ENCODE measurements at regions not wholly inside any gene's neighbourhood (a gene's known extent, or its start where the extent isn't known, plus 50 kb on each side); places are given as distances from the start of the nearest gene placed in this dataset.

DNA sequence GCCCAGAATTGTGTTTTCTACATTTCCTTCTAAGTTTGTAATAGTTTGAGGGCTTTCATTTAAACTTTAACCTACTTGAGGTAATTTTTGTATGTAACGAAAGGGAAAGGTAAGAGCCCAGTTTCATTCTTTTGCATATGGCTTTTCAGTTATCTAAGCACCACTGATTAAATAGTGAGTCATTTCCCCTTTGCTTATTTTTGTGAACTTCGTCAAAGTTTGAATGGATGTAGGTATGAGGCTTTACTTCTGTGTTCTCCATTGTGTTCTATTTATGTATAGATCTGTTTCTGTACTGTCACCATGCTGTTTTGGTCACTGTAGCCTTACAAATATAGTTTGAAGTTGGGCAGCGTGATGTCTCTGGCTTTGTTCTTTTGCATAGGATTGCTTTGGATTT is 944.8 kb upstream of the CNTNAP5 start:
- TF ChIP-seq EZH2 (IDR thresholded peaks at IDR 0.05; ENCODE audit: insufficient read depth, poor library complexity, severe bottlenecking) (no peak), EZH2phosphoT487 (IDR thresholded peaks at IDR 0.05; ENCODE audit: insufficient read depth, low read depth) (no peak)
